ENCODE measurements at regions not wholly inside any gene's neighbourhood (a gene's known extent, or its start where the extent isn't known, plus 50 kb on each side); places are given as distances from the start of the nearest gene placed in this dataset.
"Not testable (repeated sequence)": the region's sequence is repeated elsewhere in the genome, so short reads cannot be mapped to it uniquely, and the experiment has no call there.

DNA sequence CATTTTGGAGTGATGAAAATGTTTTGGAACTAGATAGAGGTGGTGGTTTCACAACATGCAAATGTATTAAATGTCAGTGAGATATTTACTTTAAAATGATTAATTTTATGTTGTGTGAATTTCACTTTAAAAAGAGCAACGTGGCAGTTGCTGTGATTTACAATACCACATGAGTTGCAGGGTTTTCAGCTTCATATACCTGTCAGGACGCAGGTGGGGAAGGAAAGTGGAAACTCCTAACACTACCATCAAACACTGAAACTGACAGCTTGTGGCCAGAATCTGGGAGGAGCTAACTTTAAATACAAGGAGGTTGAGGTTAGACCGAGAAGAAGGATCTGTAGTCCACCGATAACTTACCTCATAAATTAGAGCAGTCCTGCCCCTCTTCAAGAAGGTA lies 168.9 kb upstream of the TMEM72 start:
- DNase-seq (ENCODE audit: low read depth in 2 of 2), result no peak

DNA sequence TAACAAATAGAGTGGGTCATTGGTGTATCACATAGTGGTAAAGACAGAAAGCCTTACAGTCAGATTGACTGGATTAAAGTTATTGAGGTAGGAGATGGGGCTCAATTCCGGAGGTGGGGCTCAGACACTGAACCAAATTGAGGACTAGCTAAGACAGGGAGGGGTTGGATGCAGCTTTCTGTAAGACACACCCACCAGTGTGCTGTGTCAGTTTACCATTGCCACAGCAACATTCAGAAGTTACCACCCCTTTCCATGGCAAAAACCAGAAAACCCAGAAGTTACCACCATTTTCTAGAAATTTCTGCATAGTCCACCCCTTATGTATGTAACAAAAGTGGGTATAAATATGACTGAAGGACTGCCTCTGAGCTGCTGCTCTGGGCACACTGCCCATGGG lies 167.6 kb upstream of the TMEM72 start:
- no peak for DNase-seq (ENCODE audit: low read depth in 2 of 2)

DNA sequence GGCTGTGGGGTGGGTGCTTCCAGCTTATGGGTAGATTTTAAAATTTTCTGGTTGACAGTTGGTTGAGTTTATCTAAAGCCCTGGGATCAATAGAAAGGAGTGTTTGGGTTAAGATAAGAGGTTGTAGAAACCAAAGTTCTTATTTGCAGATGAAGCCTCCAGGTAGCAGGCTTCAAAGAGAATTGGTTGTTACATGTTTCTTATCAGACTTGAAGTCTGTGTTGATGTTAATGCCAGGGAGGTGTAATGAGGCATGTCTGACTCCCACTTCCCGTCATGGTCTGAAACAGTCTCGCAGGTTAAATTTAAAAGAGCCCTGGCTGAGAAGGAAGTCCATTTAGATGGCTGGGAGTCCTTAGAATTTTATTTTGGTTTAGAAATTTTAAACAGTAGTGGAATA lies 165.2 kb upstream of the TMEM72 start:
- DNase-seq (ENCODE audit: low read depth in 2 of 2), result no peak

DNA sequence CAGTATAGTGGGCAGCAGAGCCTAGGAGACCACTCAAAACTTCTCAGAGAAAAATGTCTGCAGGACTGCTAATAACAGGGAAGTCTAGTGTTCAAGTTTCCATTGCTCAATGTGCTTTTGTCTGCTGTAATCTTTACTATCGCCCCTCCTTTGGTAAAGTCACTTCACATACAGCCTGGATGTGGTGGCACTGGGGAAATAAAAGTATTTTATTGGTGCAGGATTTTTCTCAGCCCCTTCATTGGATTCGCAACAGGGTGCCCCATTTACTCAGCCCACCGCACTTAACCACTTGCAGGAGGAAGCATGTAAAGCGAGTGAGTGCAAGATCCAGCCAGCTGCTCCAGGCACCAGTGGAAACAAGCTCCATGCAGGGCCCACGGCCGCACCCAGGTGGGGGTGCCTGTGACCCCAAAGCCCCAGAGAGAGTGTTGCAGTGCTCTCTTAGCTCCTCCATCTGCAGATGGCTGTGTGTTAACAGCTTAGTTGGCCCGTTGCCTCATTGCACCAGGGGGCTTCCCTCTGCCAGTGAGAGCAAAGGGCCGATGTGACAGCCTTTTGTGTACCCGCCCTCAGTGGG lies 163.5 kb upstream of the TMEM72 start:
- DNase-seq (ENCODE audit: low read depth in 2 of 2), result no peak

DNA sequence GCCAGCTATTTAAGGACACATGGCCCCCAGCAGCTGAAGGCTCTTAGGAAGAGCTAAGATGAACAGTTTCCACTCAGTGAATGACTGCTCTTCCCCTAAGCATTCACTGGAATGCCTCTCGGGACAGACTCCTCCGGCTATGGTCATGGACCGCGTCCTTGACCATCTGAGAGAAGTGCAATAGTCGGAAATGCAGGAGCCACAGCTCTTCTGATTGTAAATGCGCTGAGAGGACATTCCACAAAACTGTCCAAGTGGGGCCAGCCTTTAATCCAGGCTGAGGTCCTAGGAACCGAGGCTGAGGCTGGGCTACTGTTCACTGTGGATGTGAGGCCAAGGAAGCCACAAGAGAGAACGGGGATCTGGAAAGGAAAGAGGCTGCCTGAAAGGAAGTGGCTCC lies 162.0 kb upstream of the TMEM72 start:
- DNase-seq (ENCODE audit: low read depth in 2 of 2), result no peak

DNA sequence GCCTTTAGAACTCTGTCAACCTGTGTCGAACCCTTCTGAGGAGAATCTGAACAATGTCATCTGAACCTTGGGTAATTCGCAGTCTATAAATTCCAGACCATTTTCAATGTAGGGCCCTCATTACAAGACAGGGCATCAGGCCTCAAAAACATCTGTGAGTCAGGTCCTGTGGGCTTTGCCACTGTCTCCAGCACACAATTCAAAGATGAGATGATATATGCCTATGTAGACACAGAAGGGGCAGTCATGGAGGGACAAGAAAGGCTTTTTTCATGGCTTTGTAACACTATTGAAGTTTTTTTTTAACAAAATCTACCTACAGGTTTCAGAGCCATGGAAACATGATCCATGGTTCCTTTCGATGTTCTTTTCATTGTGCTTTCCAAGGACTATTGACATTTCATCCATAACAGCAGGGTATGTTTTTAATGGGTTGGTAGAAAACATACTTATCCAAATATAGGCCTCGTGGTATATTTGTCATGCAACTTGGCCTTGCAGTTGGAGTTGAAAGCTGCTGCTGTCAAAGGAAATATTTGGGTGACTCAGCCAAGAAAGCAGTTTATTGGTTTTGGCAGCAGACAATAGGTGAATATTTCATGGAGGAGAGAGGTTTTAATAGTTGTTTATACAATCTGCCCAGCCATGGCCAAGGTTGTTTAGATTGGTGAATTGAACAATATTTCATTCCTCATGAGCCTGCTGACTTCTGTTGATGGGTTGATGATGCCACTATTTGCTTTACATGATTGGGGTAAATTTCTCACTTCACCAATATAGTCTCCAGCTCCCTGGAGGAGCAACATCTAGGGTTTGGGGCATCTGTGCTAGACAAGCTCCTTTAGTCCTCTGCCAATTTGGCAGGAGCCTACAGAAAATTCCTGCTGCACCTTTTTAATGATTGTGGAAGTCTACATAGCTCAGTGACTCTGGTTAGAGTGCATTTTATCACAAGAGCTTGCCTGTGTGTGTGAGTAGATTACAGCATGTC lies 158.4 kb upstream of the TMEM72 start:
- no peak for DNase-seq (ENCODE audit: low read depth in 2 of 2)

DNA sequence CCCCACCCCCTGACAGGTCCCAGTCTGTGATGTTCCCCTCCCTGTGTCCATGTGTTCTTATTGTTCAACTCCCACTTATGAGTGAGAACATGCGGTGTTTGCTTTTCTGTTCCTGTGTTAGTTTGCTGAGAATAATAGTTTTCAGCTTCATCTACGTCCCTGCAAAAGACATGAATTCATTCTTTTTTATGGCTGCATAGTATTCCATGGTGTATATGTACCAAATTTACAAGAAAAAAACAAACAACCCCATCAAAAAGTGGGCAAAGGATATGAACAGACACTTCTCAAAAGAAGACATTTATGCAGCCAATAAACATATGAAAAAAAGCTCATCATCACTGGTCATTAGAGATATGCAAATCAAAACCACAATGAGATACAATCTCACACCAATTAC lies 156.8 kb upstream of the TMEM72 start:
- not testable (repeated sequence) for DNase-seq (ENCODE audit: low read depth in 2 of 2)

DNA sequence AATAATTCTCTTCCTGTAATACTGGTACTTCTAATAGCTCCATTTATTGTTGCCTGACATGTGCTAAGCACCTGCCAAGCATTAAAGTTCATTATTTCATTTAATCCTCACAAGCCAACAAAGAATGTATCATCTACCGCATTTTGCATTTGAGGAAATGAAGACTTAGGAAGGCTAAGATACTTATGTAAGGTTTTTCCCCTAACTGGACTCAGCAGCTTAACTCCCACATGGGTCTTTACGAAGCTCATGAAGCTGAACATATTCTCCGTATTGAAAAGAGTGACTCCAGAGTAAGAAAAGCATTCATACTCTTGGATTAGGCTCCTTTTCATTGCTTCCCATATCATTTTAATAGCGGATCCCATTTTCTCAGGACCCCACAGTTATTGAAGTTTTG lies 155.7 kb upstream of the TMEM72 start:
- no peak for DNase-seq (ENCODE audit: low read depth in 2 of 2)

DNA sequence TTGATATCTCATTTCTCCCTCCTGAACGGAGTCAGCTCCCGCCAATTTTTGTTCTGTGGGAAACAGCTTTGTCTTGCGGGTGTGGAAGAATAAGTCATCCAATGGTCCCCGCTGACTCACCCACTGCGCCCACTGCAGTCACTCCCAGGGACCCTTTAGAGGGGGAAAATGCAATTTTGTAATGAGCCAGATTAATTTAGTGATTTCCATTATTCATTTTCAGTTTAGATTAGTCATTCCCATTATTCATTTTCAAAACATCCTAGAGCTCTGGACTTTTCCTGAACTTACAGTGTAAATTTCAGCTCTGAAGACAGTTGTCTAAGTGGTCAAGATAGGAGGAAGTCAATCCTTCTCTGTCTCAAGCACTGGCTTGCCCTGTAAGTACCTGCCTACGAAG lies 154.9 kb upstream of the TMEM72 start:
- DNase-seq (ENCODE audit: low read depth in 2 of 2), result no peak

DNA sequence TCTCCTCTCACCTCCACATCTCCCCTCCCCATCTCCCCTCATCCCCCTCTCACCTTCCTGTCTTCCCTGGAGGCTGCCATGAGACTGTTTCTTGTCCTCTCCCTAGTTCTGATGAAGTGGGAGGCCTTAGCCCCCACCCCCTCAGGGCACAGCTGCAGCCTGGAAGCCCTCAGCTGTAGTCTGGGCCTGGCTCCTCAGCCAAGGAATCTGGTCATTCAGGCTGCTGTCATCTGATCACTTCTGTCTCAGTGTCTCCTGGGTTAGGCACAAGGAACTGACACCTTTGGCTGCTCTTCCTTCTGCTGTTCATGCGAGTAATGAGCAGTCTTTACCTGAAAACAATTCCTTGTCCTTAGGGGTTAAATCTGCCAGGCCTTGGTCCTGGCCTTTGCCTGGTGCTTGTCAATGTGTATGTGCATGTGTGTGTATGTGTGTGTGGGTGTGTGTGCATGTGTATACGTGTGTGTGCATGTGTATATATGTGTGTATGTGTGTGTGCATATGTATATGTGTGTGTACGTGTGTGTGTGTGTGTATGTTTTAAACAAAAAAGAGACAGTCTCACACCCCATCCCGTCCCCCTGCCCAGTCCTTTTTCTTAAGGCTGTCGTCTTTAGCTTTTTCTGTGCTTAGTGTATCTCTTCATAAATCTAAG lies 153.5 kb upstream of the TMEM72 start:
- DNase-seq (ENCODE audit: low read depth in 2 of 2), result no peak

DNA sequence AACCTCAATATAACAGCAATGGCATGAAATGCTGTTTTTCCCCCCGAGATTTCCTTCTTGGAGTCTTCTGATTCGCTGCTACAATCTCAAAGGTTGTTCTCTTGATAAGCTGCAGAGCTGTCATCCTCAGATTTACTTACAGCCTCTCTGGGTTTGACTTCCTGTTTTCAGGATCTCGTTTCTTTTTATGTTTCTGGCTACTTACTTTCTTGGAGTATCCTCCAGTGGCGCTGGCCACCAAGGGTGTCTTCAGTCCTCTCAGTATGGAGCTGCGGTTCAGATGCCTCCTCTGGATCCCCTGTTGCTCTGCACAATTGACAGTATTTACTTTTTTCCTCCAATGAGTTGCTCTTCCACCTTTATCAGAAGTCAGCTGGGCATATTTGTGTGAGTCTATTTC lies 152.0 kb upstream of the TMEM72 start:
- no peak for DNase-seq (ENCODE audit: low read depth in 2 of 2)

DNA sequence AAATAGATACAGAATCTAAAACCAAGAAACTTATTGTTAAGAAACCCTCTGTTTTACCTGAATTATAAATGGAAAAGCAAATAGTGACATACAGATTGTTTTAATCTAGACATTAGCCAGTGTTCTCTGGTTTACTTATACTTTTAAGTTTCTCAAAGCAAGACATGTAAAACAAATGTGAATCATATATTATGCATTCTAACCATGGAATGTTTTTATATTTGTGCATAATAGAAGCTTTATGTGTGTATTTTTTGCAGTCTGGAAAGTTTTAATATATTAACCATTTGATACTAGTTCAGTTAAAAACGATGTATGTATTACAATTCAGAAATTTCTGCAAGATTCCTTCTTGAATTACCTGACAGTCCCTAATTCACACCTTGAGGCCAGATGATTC lies 150.6 kb upstream of the TMEM72 start:
- no peak for DNase-seq (ENCODE audit: low read depth in 2 of 2)

DNA sequence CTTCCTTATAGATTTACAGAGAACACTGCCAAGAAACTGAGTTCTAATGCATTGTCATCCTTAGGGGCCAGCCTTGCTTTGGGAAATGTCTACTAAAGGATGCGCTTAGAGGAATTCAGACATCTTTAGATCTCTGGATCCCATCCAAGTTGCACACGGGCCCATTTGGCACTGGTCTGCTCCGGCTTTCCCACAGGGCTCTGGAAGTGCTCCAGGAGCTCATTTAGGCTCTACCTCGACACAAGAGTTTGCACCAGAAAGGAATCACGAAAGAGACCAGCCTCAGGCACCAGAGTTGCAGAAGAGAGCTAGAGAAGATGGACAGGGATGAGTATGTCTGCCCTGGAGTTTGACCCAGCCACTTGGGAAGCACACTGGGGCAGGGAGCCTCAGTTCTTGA lies 150.1 kb upstream of the TMEM72 start:
- no peak for DNase-seq (ENCODE audit: low read depth in 2 of 2)

DNA sequence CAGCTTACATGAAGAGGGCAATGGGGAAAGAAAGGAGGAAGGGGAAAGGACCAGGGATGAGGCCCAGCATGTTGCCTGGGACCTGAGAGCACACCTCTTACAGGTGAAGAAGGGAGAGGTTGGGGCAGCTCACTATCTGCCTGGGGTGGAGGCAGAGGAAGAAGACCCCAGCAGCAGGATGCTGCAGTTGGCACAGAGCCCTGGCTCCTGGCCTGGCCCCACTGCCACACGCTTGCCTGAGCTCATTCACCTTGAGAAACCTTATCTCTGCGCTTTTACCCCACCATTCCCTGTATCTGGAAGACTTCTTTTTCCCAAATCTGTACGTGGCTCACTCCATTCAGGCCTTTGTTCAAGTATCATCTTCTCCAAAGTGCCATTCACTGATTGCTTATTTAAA lies 147.8 kb upstream of the TMEM72 start:
- no peak for DNase-seq (ENCODE audit: low read depth in 2 of 2)

DNA sequence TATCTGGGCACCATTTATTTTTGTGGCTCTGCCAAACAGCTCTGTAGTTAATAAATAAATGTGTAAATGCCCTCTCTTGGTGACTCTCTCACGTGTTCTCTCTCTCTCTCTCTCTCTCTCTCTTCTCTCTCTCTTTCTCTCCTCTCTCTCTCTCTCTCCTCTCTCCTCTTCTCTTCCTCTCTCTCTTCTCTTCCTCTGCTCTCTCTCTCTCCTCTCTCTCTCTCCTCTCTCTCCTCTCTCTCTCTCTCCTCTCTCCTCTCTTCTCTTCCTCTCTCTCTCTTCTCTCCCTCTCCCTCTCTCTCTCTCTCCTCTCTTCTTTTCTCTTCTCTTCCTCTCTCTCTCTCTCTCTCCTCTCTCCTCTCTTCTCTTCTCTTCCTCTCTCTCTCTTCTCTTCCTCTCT lies 145.8 kb upstream of the TMEM72 start:
- no peak for DNase-seq (ENCODE audit: low read depth in 2 of 2)

DNA sequence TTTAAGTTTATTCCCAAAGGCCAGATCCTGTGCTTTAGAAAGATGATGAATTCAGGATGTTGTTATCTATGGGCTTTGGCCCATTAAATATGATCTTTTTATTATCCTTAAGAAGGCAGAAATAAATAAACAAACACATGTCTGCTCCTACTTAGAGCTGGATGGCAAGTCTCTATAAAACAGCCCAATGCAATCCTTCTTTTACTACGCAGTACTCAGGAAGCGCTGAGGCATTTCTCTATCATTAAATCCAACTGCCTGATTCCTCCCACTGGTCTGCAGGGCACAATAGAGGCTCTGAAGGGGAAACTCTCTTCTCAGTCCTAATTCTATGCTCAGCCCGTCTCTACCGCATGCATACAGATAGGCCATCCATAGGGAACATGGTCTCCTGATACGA lies 144.5 kb upstream of the TMEM72 start:
- no peak for DNase-seq (ENCODE audit: low read depth in 2 of 2)

DNA sequence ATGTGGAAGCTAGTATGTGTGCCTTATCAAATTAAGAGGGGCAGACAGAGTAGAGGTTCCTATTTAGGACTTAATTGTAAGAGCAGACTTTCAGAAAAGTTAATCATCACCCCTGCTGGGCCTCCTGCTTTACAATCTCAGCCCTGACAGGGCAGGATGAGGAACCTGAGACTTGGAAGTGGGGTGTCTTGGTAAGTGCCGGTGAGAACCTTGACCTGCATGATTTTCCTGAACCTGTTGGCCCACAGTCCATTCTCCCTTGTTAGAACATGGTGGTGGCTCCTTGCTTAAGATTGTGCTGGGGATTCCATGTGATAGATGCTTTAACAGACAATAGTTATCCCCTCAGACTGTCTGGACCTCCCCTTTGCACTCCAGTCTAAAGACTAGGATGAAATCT lies 141.7 kb upstream of the TMEM72 start:
- no peak for DNase-seq (ENCODE audit: low read depth in 2 of 2)

DNA sequence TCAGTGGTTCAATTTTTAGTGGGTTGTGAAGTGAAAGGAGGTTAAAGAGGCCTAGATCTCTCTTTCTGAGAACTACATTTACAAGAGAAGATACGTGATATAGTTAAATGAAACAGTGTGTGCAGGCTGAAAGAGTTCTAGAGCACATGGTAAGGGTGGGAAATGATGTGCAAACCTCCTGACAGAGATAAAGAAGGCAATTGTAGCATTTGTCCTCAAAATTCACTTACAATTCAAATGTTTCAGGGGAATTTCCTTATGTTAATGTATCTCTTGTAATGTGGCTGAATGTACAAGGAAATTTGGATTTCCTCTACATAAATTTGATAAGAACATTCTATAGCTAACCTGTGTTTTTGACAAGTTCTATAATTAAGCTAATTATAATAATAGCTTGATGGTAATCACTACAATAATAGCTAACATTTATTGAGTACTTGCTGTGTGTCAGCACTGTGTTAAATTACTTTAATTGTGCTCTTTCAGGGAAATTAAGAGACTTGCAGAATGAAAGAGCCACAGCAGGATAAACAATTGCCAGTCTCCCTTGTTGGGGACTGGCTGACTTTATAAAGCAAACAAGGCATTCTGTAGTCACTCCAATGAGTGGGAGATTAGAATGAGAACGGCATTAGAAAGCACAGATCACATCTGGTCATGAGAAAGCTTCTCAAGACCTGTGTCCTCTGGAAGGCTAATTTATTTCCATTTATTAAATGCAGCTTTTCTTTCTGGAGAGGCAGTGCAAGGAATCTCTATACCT lies 139.7 kb upstream of the TMEM72 start:
- no peak for DNase-seq (ENCODE audit: low read depth in 2 of 2)

DNA sequence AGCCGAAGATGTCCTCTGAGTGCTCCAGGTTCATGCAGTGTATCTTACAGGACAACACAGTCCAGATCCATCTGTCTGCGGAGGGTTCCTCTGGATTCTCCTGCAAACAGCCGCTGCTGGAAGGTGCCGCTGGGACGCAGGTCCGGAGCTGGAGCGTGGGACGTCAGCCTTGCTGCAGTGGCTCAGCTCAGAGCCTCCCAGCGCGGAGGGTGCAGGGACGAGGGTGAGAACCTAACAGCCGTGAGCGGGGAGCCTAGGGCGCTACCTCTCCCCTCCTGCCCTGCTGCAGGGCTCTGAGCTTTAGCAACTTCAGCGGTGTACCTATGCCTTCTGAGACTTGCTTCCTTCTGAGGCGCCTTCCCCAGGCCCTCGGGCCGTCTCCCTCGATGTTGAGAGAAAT lies 137.6 kb upstream of the TMEM72 start:
- no peak for DNase-seq (ENCODE audit: low read depth in 2 of 2)

DNA sequence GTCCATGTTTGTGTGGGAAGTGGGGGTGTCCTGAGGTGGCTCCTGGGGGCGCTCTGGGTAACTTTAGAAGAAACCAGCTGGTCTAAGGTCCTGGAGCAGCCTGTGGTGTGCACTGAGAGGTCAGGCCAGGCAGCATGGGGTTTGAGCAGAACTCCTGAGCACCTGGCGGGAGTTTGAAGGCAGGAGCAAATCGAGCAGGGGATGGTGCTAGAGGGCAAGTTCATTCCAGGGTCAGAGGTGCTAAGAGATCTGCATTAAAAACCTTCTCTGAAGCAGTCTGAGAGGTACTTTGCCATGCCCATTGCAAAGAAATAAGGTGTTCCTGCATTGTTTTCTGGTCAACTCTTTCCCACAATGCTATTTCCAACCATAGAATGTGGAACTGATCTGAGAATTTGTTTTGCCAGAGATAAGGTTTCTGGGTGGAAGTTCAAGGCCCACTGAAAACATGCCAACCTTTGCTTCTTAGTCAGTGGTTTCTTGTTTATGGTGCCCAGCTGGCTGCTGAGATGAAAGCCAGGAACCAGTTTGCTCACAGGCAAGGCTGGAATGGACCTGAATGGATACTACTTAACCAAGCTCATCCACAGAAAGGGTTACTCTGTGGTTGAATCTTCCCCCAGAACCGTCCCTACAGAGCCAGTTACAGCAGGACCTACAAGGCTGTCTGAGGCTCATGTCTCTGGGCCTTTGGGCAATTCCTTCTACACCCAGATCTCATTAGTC lies 136.3 kb upstream of the TMEM72 start:
- no peak for DNase-seq (ENCODE audit: low read depth in 2 of 2)

DNA sequence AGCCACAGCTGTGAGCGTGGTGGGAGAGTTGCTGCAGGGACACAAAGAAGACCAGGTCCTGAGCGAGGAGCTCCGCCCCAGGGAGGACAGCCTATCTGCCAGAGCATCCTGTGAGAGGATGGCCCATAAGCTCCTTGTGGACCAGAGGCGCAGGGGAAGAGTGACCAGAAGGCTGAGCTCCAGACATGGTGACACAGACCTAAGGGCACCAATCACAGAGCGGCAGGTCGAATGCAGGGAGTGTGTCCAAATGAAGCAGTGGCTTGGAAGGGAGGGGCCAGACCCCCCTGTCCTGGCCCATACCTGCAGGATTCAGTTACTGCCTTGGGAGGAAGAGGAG lies 135.8 kb upstream of the TMEM72 start:
- DNase-seq (ENCODE audit: low read depth in 2 of 2), result no peak

DNA sequence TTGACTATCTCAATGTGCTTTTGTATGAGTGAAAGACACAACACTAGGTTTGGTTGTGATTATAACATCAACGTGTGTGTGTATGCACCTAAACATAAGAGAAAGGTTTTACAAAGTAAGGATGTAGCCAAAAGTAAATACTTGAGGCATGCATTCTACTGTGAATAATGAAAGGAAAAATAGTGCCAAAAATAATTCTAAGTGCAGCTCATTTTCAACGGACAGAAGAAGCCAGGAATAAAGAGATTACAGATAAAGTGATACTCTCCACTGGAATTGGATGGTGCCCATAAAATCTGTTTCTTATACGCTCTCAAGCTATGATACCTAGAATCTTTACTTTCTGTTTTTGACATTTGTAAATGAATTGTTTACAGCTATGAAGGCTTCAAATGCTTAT lies 135.0 kb upstream of the TMEM72 start:
- no peak for DNase-seq (ENCODE audit: low read depth in 2 of 2)
